ENCODE measurements at regions not wholly inside any gene's neighbourhood (a gene's known extent, or its start where the extent isn't known, plus 50 kb on each side); places are given as distances from the start of the nearest gene placed in this dataset.

- H3K27ac Mint-ChIP-seq (ENCODE audit: unreplicated experiment): no peak overlapping the region
- no peak for TF ChIP-seq CTCF (IDR thresholded peaks at IDR 0.05)
- H3K36me3 Mint-ChIP-seq (ENCODE audit: low read depth): no peaks in the 10 kb centered on the region
- no peaks in the 10 kb centered on the region for H3K4me1 Mint-ChIP-seq (ENCODE audit: low read depth)
- peaks cover 35% of the 10 kb centered on the region for H3K9me3 Mint-ChIP-seq (ENCODE audit: low read depth)
- no peaks in the 10 kb centered on the region for H3K27me3 Mint-ChIP-seq (ENCODE audit: low read depth)
- no peak for DNase-seq (ENCODE audit: low spot score)
- no peak overlapping the region for H3K4me3 Mint-ChIP-seq (ENCODE audit: unreplicated experiment)
Measured at GRCh38 chr21:24824209-24824608, 783.1 kb downstream of the MRPL39 start.

GRCh38 chr21:24823247-24823646, 784.0 kb downstream of the MRPL39 start:
- H3K27me3 Mint-ChIP-seq (ENCODE audit: low read depth): no peaks in the 10 kb centered on the region
- no peak overlapping the region for H3K4me3 Mint-ChIP-seq (ENCODE audit: unreplicated experiment)
- no peaks in the 10 kb centered on the region for H3K4me1 Mint-ChIP-seq (ENCODE audit: low read depth)
- H3K9me3 Mint-ChIP-seq (ENCODE audit: low read depth): peaks cover 40% of the 10 kb centered on the region
- TF ChIP-seq CTCF (IDR thresholded peaks at IDR 0.05): no peak
- DNase-seq (ENCODE audit: low spot score): no peak
- no peaks in the 10 kb centered on the region for H3K36me3 Mint-ChIP-seq (ENCODE audit: low read depth)
- H3K27ac Mint-ChIP-seq (ENCODE audit: unreplicated experiment): no peak overlapping the region

DNA sequence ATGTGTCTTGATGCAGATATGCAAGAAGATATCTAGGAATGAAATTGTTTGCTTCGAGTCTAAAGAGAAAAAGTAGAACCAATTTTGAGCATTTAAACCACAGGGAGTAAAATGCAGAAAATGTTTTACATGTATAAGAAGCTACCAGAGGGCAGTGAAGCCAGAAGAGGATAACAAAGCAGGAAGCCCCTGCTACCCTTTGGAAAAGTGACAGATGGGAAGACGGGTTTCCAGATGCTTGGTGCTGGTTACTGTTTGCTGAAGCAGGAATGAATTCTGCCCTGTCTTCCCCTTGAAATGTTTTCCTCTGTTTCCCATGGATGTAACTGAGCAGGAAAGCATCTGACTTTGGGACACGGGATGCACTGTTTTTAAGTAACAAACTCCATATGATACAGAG, 822.2 kb downstream of the MRPL39 start:
- peaks cover 10% of the 10 kb centered on the region for H3K9me3 Mint-ChIP-seq (ENCODE audit: low read depth)

DNA sequence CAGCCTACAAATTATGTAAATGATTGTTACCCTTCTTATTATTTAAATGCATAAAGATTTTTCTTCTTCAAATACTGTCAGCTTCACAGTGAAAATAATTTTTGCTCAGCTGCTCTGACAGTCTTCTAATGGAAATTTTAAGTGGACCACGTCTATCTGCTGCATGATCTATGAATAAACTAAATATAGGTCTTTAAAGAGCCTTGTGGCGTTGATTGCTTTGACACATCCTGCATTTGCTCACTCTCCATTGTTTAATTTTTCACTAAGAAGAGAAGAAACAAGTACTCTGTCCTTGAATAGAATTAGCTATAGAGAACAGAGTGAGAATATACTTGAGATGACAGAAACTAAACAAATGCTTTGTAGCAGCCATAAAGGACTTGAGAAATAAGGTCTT, 826.1 kb downstream of the MRPL39 start:
- DNase-seq (ENCODE audit: low spot score): no peak
- no peaks in the 10 kb centered on the region for H3K4me1 Mint-ChIP-seq (ENCODE audit: low read depth)

More for the DNA sequence above, 822.2 kb downstream of the MRPL39 start:
- Mint-ChIP-seq H3K4me1 (ENCODE audit: low read depth) (no peaks in the 10 kb centered on the region), H3K27ac (ENCODE audit: unreplicated experiment) (no peak overlapping the region), H3K36me3 (ENCODE audit: low read depth) (no peaks in the 10 kb centered on the region), H3K27me3 (ENCODE audit: low read depth) (no peaks in the 10 kb centered on the region), H3K4me3 (ENCODE audit: unreplicated experiment) (no peak overlapping the region)
- TF ChIP-seq CTCF (IDR thresholded peaks at IDR 0.05): no peak
- DNase-seq (ENCODE audit: low spot score): no peak

DNA sequence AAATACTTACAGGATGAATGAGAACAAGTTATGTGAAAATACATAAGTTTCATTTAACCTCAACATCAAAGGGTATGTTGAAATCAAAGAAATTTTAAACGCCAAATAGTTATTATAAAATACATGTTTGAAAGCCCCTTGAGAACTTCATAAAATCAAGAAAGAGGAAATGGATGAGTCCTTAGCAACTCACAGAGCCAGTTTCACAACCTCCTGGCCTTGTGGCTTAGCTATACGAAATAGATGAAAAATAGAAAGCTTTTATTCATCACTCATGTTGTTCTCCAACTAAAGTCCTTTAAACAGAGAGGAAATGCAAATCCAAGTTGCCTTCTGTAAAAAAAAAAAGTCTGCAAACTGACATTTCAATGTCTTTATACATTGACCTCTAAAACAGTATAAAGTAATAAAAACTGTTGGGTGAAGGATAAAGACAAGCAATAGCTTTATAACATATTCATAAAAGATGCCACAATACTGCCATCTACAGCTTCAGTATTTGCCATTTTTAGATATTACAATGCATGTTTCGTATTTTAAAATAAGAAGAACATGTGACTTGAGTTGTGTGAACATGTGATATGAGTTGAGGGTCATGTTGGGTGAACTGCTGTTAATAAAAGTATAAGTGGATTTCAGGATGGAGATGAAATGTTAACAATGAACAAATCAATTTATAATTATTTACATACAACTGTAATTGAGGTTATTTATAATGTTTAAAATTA, 847.8 kb downstream of the MRPL39 start:
- peaks cover 46% of the 10 kb centered on the region for H3K9me3 Mint-ChIP-seq (ENCODE audit: low read depth)
- DNase-seq (ENCODE audit: low spot score): no peak
- H3K4me1 Mint-ChIP-seq (ENCODE audit: low read depth): no peaks in the 10 kb centered on the region
- no peak overlapping the region for H3K27ac Mint-ChIP-seq (ENCODE audit: unreplicated experiment)
- H3K27me3 Mint-ChIP-seq (ENCODE audit: low read depth): no peaks in the 10 kb centered on the region
- no peaks in the 10 kb centered on the region for H3K36me3 Mint-ChIP-seq (ENCODE audit: low read depth)
- no peak overlapping the region for H3K4me3 Mint-ChIP-seq (ENCODE audit: unreplicated experiment)
- TF ChIP-seq CTCF (IDR thresholded peaks at IDR 0.05): no peak

More for the DNA sequence above, 826.1 kb downstream of the MRPL39 start:
- Mint-ChIP-seq H3K27ac (ENCODE audit: unreplicated experiment) (no peak overlapping the region), H3K36me3 (ENCODE audit: low read depth) (no peaks in the 10 kb centered on the region), H3K4me3 (ENCODE audit: unreplicated experiment) (no peak overlapping the region), H3K27me3 (ENCODE audit: low read depth) (no peaks in the 10 kb centered on the region), H3K9me3 (ENCODE audit: low read depth) (peaks cover 9% of the 10 kb centered on the region)
- TF ChIP-seq CTCF (IDR thresholded peaks at IDR 0.05): no peak

All from chondrocyte (in vitro differentiated cells).